GM19328 (cell line): ENCODE measurements at regions not wholly inside any gene's neighbourhood (a gene's known extent, or its start where the extent isn't known, plus 50 kb on each side); places are given as distances from the start of the nearest gene placed in this dataset.

Source experiments
- ATAC-seq: cut with Tn5 transposase; IDR thresholded peaks from one replicate; pipeline ENCODE4 v1.9.1; 2021; ENCODE audit warnings: mild to moderate bottlenecking, moderate library complexity; ENCODE audit not compliant: unreplicated experiment

DNA sequence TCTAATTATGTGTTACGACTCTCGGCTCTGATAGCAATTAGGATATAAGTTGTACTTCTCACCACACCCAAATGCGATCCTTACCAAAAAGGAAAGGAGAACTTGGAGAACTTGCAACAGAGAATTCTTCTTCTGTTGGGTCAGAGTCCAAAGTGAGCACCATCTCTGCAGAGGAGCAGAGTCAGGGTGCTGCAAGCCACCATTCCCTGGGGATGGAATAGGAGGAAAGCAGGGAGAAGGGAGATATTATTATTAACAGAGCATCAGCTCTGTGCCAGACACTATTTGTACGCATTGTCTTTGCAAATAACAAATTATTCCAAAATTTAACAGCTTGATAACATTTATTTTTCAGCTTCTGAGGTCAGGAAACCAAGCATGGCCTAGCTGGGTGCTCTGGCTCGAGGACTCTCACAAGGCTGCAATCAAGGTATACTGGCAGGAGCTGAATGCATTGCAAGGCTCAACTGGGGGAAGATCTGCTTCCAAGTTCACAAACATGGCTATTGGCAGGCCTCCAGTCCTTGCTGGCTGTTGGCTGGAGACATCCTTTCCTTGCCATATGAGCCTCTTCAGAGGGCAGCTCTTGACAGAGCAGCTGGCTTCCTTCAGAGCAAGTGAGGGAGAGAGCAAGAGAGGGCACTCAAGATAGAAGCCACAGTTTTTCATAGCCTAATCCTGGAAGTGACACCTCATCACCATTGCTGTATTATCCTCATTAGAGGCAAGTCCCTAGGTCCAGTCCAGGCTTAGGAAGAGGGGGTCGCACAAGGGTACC, 296.2 kb upstream of the CDH5 start:
- no peak for ATAC-seq

DNA sequence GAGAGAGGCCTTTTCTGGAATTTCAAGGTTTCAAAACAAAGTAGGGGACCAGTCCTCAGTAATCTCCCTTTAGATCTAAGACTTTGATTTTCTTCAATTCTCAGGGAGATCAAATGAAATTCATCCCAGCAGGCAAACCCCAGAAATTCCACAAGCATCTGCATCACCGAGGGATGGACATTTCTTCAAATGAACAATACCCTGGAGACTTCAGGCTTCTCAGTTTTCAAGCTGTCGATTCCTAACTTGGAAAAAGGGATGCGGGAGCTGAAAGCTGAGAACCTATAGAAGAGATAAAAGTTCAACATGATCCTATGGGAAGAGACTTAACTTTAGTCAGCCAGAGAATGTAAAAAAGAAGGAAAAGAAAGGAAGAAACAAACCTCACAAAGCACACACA, 296.9 kb upstream of the CDH5 start:
- no peak for ATAC-seq

DNA sequence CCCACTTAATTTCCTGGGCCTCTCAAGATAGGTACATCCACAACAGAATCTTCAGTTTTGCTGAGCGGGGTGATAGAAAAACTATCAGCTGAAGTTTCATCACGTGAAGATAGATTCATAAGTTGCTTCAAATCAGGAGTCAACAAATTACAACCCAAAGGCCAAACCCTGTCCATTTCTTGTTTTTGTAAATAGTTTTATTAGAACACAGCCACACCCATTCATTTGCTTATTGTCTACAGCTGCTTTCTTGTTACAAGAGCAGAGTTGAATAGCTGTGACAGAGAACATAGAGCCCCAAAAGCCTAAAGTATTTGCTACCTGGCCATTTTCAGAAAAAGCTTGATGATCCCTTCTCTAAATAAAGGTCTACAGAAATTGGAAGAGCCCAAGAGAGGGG, 300.1 kb upstream of the CDH5 start:
- ATAC-seq, result no peak

DNA sequence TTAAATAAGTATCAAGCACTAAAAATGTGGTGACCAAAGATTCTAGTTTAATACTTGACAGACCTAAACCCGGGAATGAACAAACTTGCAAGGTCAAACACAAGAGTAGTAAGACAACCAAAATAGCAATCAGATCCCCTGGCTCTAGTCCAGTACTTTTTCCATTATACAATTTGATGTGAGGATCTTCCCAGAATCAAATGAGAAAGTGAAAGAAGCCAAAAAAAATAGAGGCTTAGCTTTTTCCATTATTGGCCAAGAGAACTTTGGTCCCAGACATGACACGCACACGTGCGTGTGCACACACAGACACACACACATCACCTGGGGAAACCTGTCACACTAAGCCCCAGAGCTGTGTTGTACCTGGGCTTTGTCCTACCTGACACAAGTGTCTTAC, 300.6 kb upstream of the CDH5 start:
- no peak for ATAC-seq

DNA sequence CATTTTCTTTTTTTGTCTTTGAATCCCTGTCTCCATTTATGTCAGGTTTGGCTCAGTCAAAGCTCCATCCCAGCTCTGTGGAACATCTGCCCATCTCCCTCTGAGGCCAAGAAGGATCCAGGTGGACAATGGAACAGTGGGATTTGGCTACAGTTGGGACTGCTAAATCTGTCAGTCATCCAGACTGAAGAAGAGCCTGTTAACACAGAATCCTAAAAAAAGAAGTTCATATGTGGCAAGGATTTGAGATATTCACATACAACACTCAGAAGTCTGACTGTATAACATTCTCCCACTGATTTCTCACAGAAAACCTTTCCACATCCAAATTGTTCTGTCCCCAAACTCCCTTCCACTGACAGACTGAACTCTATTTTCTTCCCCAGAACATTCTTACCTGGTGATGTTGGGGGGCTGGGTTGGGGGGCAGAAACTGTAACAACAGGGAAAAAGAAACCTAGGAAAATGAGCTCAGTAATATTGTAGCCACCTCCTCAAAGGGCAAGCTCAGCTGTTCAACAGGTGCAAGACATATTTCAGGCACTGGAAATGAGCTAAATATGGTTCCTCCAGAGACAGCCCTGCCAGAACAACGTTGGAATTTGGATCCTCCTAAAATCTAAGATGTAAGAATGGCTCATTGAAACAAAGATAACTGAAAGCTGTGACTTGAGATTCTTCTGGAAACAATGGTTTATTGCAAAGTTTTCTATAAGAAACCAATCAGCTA, 301.5 kb upstream of the CDH5 start:
- ATAC-seq, result no peak

DNA sequence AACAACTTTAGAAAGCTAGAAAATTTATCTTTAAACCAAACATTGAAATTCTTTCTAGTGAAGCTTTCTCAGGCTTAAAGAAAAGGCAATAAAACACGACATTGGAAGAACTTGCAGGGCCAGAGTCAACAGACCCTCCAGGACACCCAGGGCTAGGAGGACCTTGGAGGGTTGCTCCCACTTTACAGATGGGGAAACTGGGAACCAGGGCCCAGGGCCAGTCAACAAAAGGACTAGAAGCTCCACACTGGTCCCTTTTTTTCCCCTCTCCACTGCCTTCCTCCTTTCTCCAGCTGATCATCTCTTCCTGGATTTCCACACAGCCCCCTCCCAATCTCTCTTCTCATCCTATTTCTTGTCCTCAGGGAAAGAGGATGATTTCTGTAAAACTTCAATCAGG, 307.7 kb upstream of the CDH5 start:
- no peak for ATAC-seq

DNA sequence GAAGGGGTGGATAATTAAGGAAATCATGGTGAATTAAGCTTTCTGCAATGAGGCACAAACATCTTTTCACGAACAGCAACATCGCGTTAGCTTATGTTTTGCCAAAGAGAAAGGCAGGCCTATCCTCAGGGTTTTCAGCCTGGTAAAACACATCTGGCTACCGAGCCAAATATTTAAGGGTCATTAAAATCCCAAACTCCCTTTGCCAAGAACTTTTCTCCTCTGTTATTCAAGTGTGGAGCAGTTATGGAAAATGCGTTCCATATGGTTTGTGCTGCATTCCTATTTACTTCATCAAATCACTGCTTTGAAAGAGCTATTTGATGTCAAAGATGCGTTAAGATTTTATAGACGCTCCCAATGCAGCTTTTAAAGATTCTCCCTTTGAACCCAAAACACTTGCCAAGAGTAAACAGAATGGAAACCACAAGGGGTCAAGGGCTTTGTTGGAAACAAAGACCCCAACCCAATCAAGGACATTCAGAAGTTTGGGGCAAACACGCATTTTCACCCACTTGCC, 308.3 kb upstream of the CDH5 start:
- ATAC-seq, result no peak

DNA sequence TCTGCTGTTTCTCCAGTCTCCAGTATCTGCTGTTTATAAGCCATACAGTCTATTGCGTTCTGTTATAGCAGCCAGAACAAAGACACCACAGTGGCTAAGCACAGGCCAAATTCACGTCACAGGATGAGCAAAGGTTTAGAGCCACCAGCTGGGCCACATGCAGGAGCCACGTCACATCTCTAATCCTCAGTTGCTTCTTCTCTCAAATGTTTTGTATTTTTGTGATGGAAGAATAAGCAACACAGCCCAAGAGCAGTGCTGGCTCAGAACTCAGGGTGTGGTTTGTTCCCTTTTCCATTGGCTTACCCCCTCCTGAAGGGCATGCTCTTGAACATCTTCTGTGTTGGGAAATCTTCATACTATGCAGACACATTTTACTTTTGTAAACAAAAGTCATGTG, 309.4 kb upstream of the CDH5 start:
- no peak for ATAC-seq

DNA sequence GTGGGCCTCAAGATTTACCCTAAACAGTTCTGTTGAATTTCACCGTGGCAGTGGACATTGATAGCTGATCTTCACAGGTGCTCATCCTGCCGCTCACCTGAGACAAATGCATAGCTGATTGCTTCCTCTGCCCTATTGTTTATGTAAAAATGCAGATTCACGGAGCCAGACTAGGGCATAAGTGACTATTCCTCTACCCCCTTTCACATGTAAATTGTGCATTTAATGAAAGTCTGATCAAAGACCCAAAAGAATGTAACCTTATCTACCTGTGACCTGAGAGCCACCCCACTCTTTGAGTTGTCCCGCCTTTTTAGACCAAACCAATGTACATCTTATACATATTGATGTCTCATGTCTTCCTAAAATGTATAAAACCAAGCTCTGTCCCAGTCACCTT, 312.4 kb upstream of the CDH5 start:
- no peak for ATAC-seq

DNA sequence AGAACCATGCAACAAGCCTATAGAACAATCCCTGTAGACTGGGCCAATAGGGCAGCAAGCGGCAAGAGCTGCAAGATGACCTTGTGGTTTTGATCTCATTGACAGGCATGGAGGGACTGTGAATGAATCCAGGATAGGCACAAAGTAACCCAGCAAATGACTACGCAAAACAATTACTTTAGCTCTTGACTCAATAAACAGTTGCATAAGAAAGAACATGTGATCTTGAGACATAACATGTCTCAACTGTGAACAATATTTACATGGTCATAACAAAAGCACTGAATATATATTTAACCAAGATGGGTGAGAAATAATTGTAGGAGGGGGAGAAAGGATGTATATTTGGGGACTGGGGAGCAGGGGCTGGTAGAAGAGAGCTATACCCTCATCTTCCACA, 313.7 kb upstream of the CDH5 start:
- no peak for ATAC-seq

DNA sequence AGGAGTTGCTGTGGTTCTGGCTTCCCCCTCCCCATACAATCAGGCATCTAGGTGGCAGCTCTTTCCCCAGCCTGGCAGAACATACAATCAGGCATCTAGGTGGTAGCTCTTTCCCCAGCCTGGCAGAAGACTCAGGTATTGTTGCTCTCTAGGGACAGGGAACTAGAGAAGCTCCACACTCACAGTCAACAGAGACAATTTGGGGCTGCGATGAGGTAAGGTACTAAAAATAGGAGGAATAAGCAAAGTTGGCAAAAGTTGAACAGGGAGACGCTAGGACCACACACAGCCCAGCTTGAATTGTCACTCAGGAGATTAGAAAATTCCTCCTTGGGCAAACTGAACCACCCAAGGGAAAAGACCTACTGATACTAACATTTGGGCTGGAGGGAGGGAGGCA, 315.5 kb upstream of the CDH5 start:
- ATAC-seq, result no peak

DNA sequence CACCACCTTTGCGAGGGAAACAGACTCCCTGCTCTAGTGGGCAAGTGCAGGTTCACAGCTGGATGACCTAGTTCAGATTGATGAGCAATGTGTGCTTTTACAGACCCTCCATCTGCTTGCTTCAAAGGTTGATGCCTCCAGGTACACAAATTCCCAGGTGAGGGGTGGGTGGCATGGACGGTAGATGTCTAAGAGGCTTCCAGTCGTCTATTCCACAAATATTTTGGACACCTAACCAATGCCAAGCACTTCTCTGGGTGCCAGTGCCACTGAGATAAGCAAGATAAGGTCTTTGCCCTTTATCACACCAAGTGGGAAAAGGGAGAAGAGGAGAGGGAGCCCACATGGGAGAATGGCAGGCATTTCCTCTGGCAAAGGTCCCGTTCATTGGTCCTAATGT, 316.6 kb upstream of the CDH5 start:
- no peak for ATAC-seq

DNA sequence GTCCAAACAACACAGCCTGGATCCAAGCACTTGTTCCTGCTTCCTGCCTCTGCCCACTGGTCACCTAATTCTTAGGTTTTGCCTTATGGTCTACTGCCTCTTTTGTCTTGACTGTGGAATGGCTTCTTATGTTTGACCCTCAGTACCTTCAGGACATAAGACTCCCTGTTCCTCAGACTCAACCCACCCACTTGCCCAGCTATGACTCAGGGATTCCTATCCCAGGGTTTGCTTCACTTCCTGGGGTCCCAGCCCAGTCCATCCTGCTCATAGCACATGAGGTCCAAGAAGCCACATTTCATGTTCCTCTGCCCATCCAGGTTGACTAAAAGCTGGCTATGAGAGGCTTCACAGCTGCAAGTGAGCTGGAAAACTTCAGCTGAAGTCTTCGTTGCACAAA, 320.9 kb upstream of the CDH5 start:
- no peak for ATAC-seq

DNA sequence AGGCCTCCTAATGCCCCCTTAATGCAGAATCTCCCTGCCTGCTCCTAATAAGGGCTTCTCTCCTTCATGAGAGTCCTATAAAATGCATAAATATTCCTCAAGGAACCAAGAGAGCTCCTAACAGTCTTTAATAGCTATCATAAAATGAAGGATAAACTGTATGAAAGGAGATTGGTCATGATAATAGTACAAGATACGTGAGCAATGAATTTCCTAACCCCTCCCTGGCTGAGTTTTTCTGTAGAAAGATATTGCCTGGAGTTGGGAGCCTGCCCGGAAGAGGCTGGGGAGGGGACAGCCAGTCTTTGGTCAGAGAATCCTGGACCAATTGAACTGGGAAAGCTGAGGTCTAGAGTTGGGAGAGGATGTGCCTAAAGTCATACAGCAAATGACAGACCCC, 321.9 kb upstream of the CDH5 start:
- ATAC-seq, result no peak

DNA sequence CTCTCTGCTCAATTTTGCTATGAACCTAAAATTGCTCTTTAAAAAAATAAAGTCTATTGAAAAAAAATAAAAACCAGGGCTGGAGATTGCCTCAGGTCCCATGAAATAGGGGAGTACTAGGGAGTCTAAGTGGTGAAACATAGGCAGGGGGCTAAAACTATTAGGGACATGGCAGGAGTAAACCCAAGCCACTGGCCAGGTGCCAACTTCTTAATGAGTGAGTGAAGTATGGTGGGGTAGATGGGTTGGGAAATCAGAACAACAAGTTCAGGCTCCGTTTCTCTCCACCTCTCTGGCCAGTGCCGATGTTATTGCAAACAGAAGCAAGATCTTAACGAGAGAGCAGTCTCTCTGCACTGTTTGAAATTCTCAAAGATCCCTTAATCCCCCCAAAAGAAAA, 322.4 kb upstream of the CDH5 start:
- ATAC-seq, result no peak

DNA sequence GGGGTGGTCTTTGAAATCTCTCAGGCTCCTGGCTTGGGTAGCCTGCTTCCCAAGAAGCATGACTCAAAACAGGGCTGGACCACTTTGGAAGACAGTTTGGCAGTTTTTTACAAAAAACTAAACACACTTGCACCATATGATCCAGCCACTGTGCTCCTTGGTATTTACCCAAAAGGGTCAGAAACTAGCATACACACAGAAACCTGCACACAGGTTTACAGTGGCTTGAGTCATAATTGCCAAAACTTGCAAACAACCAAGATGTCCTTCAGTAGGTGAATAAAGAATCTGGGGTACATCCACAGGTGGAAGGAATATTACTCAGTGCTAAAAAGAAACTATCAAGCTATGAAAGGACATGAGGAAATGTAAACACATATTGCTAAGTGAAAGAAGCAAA, 323.2 kb upstream of the CDH5 start:
- no peak for ATAC-seq

DNA sequence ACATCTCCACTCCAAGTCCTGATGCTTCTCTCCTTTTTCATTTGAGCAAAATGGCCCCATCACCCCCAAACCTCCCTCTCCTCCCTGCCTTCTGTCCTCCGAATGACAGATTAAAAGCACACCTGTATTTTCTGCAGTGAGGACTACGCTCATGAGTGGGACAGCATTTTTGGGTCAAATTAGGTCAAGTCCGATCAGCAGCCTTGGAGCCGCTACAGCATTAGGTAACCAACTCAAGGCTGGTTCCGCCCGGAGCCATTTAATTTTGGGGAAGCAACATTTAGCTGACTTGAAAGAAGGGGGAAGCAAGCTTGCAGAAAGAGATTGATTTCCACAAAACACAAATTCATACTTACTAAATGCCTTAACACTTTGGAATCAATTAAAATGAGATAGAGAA, 324.1 kb upstream of the CDH5 start:
- no peak for ATAC-seq

DNA sequence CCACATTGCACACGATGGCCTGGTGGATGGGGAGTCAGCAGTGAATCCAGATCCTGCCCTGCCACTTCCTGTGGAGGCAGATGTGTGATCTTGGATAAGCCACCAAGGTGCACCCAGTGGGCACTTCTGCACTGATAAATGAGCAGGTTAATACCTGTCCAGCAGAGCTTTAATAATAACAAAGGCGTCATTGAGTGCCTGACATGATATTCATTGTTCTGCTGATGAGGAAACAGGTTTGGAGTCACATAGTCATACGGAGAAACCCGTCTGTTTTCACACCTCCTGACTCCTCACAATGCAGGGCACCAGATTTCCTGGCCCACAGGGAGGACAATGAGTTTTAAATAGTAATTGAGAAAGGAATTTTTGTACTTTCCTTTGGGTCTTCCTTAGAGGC, 324.6 kb upstream of the CDH5 start:
- ATAC-seq, result no peak

DNA sequence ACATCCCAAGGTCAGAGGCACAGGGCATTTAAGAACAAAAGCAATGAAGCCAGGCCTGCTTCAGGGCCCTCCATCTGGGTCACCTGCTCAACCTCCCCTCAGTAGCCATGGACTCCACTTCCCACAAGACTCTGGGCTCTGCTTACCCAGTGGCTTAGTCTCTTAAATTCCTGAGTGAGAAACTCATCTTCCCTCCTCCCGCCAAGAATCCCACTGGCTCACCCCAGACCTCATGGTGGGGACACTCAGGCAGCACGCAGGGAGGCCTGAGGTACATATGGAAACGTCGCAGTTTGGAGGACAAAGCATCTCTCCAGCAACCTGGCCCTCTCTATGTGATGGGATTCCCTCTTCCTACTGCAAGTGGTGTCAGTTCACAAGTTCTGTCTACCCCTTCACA, 326.7 kb upstream of the CDH5 start:
- no peak for ATAC-seq

DNA sequence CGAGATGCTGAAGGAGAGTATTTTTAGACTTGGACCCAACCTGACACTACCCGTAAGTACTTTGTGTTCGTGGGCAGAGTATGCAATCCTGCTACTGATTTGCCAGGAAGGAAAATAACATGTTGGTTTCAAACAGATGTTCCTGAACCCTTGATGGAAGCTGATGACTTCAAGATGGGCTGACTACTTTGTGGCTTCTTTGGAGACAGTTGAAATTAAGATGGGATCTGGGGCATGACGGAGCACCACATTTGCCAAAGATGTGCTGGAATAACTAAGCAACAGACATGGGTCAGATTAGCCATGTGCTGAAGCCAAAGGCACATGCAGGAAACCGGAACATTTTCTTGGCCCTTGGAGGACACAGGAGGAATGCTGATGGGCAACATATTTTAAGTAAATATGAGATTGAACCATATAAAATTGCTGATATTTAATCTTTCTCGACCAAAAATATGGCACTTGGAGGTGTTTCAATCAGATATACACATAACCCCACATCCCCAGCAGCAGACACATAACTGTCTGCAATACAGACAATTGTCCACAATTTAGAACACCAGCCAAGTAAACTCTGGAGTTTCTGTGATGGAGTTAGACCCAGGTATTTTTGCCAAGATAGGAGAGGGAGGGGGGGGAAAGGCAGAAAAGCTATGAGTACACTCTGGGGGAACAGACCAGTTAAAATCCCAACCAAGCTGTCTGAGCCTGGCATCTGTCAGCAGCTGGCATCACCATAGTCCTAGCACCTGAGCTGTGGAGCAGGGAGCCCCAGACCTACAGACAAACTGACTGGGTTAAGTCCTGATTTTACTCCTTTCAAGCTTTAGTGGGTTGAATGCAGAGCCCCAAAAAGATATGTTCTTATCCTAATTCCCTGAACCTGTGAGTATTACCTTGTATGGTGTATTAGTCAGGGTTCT, 329.4 kb upstream of the CDH5 start:
- no peak for ATAC-seq

DNA sequence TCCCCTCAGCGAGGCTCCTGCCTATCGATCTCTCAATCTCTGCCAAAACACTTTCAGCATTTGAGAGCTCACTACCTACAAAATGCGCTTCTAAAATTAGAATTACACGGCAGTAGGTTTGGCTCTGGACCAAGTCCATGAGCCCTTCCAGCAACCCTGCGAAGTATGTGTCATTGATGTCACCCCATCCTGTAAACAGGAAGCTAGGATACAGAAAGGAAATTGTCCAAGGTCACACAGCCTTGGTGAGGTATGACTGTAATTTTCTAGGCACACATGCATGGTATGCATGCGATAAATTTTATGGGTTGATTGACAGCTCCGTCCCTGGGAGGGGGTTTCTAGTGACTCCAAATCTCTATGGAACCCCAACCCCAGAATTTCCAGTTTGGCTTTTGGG, 330.3 kb upstream of the CDH5 start:
- ATAC-seq, result no peak
